ENCODE measurements at regions not wholly inside any gene's neighbourhood (a gene's known extent, or its start where the extent isn't known, plus 50 kb on each side); places are given as distances from the start of the nearest gene placed in this dataset.

DNA sequence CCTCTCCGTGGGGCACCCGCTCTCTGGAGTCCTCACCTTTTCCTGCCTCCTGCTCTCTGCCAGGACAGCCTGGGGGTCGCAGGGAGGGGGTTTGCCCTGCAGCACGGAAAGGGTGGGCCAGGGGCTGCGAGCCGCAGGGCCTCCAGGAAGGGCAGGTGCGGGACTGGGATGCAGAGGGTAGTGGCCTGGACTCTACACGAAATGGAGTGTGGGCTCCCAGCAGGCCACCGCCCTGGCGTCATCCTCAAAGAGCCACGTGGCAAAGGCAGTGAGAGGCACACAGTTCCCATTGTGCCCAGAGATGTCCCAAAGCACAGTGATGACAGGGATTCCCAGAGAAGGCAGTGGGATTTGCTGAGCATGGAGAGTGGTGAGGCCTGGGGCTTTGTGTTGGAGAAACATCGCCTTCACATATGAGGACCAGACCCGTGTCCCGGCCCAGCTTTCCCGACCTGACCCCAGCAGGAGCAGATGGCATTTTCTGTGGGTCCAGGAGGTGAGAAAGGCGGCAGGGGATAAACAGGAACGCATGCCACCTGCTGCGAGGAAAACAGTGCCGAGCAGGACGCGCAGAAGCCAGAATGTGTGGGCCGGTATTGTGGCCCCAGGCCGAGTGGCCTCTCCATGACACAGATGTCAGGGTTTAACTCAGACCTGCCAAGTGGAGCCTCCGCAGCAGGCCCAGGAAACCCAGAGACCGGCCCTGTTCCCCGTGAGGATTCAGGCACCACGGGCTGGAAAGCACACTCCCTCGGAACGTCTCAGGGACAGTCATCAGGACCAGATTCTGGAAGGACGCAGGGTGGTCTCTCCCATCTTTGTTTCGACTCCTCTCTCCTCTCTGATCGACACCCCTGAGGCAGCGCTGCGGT is 855.5 kb upstream of the SALL3 start:
- H3K4me3 ChIP-seq (ENCODE audit: low read depth, low read length): no peak overlapping the region
- TF ChIP-seq, protein P1, sequence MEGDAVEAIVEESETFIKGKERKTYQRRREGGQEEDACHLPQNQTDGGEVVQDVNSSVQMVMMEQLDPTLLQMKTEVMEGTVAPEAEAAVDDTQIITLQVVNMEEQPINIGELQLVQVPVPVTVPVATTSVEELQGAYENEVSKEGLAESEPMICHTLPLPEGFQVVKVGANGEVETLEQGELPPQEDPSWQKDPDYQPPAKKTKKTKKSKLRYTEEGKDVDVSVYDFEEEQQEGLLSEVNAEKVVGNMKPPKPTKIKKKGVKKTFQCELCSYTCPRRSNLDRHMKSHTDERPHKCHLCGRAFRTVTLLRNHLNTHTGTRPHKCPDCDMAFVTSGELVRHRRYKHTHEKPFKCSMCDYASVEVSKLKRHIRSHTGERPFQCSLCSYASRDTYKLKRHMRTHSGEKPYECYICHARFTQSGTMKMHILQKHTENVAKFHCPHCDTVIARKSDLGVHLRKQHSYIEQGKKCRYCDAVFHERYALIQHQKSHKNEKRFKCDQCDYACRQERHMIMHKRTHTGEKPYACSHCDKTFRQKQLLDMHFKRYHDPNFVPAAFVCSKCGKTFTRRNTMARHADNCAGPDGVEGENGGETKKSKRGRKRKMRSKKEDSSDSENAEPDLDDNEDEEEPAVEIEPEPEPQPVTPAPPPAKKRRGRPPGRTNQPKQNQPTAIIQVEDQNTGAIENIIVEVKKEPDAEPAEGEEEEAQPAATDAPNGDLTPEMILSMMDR (IDR thresholded peaks at IDR 0.05; ENCODE audit: low read depth, low read length): no peak

DNA sequence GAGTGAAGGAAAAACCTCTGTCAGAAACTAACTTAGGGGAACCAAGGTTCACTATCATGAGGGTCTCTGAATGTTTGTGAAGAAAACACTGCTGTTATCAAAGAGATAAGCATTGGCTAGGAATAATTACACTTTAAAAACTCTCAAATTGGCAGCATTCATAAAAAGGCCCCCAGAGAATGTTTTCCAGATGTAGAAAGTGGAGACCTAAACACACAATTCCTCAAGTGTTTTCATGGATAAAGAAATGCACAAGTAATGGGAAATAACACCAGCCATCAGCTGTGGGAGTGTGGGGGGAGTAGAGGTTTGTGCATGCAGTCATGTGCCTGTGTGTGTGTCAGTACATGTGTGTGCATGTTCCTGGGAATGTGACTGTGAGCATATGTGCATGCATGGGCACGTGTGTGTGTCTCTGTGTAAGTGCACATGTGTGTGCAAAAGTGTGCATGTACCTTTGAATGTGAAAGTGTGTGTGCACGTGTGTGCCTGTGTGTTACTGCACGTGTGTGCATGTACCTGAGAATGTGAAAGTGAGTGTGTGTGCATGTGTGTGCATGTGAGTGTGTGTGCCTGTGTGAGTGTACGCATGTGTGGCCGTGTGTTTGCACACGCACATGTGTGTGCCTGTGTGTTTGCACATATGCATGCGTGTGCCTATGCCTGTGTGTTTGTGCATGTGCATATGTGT is 854.3 kb upstream of the SALL3 start:
- H3K4me3 ChIP-seq (ENCODE audit: low read depth, low read length): no peak overlapping the region
- TF ChIP-seq, protein P1 (IDR thresholded peaks at IDR 0.05; ENCODE audit: low read depth, low read length): no peak

DNA sequence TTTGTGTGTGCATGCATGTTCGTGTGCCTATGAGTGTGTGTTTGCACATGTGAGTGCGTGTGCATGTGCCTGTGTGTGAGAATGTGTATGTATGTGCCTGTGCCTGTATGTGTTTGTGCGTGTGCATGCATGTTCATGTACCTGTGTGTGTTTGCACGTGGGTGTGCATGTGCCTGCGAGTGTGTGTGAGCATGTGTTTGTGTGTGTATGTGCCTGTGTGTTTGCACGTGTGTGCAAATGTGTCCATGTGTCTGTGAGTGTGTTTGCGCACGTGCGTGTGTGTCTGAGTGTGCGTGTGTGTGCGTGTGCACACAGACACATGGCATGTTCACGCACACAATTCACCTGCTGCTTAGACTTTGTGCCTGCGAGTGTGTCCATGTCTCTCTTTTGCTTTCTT is 853.5 kb upstream of the SALL3 start:
- TF ChIP-seq, protein P1 (IDR thresholded peaks at IDR 0.05; ENCODE audit: low read depth, low read length): no peak
- no peak overlapping the region for H3K4me3 ChIP-seq (ENCODE audit: low read depth, low read length)

DNA sequence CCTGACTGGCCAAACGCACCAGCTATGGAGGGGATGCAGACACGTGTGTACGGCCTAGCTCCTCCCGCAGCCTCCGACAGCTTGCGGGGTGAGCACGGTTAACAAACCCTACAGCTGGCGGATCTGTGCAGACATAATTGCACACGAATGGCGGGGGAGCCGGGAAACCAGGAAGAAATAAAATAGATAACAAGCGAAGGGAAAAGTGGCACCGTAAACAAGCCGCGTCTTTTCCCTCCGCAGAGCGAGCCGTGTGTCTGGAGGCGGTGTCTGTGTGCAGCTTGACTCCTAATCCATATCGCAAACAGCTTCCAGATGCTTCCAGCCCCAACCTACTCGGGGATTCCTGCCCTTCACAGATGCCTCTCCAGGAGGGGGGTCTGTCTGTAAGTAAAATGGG is 853.1 kb upstream of the SALL3 start:
- TF ChIP-seq, protein P1 (IDR thresholded peaks at IDR 0.05; ENCODE audit: low read depth, low read length): no peak
- H3K4me3 ChIP-seq (ENCODE audit: low read depth, low read length): no peak overlapping the region

DNA sequence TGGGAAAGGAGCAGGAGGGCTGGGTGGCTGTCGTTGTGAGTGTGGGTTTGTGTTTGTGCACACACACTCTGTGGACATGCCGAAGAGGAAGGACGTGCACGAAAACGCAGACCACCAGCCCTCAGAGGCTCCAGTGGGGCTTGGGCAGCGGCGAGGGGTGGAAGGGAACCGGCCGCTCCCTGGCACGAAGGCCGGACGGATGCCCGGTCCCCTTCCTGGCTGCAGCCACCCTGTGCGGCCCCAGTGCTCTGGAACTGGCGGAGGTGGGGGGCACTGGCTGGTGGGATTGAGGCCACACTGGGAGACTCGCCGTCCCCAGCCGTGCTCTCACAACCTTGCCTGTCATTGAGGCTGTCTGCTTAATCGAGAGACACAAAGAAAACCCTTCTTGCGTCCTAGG is 852.6 kb upstream of the SALL3 start:
- no peak overlapping the region for H3K4me3 ChIP-seq (ENCODE audit: low read depth, low read length)

DNA sequence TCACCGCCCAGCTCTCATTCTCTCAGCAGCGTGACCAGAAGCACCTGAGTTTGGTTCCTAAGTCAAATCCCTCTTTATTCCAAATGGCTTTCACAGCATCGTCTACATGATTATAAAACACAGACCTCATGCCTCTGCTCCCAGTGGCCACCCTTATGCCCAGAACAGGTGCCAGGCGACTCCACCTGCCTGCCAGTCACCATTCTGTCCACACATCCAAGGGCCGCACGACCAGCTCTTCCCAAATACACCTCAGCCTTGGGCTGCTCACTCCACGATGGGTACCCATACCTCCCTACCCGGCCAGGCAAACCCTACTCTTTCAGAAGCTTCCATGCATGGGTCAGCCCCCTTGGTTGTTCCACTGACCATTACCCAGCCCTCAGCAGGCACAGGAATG is 851.6 kb upstream of the SALL3 start:
- H3K4me3 ChIP-seq (ENCODE audit: low read depth, low read length): no peak overlapping the region
- TF ChIP-seq, protein P1 (IDR thresholded peaks at IDR 0.05; ENCODE audit: low read depth, low read length): no peak

More for the DNA sequence above, 852.6 kb upstream of the SALL3 start:
- TF ChIP-seq, protein P1 (IDR thresholded peaks at IDR 0.05; ENCODE audit: low read depth, low read length): no peak

DNA sequence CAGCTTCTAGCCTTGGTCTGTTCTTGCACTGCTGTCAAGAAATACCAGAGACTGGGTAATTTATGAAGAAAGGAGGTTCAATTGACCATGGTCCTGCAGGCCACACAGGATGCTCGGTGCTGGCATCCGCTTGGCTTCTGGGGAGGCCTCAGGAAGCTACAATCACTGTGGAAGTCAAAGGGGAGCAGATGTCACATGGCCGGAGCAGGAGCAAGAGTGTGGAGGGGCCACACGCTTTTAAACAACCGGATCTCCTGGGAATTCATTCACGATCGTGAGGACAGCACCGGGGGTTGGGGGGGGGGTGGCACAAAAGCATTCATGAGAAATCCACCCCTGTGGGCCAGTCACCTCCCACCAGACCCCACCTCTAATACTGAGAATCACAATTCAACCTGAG is 850.4 kb upstream of the SALL3 start:
- no peak overlapping the region for H3K4me3 ChIP-seq (ENCODE audit: low read depth, low read length)
- TF ChIP-seq, protein P1 (IDR thresholded peaks at IDR 0.05; ENCODE audit: low read depth, low read length): no peak
